CD4-positive, alpha-beta T cell treated with Interleukin-1 beta for 1 hour (primary cell): ENCODE measurements at regions not wholly inside any gene's neighbourhood (a gene's known extent, or its start where the extent isn't known, plus 50 kb on each side); places are given as distances from the start of the nearest gene placed in this dataset.
"Not testable (repeated sequence)": the region's sequence is repeated elsewhere in the genome, so short reads cannot be mapped to it uniquely, and the experiment has no call there.

Experiments used
- DNase-seq, 2 donors: peaks; one replicate each; pipeline ENCODE4 v3.0.0-alpha.2; 2020 to 2022

DNA sequence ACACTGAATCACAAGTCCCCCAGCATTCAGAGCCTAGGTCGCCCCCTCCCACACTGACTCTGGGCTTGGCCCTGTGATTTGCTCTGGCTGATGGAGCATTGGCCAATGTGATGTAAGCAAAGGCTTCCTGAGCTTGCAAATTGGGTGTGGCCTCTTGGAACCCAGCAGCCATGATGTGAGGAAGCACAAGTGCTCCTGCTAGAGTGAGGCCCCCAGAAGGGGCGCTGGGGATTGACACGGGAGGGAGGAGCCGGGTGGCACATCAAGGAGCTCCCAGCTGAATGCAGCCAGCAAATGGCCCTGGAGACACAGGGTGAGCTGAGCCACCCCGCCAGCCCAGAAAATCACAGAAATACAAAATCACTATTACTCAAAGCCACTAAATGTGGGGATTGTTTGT is 308.5 kb downstream of the C16orf95 start:
- no peak for DNase-seq

DNA sequence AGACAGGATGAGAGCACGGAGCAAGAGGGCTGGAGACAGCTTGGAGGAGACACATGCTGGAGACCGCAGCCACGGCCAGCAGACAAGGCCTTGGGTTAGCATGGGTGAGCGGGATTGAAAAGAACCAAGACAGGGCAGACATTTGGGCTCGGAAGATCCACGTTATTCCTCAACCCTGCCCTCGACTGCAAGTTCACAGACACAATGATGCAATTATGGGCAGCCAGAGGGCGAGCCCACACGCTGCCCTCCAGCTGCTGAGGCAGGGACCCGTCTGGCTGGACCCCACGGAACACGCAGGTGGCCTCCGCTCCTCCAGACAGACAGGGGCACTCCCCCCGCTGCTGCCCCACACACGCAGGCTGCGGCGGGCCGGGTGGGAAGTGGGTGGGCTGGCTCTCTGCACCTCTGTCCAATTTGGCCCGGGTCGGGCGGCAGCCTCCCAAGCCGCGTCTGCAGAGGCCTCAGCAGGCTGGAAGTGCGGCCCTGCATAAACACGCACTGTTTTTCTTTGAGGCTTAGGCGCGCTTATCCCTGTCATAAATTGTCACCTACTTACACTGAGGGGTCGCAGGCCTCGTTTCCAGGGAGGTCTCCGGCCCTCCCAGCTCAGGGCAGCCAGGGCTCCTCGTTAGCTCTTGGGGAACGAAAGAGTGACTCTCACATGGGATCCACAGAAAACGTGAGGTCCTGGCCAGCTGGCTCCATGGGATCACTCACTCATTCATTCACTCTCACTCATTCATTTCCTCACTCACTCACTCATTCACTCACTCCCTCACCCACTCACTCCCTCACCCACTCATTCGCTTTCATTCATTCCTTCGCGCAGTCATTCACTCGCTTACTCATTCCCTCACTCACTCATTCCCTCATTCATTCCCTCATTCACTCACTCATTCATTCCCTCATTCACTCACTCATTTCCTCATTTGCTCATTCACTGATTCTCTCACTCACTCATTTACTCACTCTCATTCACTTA is 303.9 kb downstream of the C16orf95 start:
- DNase-seq, result no peak

DNA sequence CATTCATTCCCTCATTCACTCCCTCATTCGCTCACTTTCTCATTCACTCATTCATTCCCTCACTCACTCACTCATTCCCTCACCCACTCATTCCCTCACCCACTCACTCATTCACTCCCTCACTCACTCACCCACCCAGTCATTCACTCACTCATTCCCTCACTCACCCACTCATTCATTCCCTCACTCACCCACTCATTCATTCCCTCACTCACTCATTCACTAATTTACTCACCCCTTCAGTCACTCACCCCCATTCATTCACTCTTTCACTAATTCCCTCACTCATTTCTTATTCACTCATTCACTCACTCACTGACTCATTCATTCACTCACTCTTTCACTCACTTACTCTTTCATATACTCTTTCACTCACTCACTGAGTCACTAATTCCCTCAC is 303.1 kb downstream of the C16orf95 start:
- no peak for DNase-seq

DNA sequence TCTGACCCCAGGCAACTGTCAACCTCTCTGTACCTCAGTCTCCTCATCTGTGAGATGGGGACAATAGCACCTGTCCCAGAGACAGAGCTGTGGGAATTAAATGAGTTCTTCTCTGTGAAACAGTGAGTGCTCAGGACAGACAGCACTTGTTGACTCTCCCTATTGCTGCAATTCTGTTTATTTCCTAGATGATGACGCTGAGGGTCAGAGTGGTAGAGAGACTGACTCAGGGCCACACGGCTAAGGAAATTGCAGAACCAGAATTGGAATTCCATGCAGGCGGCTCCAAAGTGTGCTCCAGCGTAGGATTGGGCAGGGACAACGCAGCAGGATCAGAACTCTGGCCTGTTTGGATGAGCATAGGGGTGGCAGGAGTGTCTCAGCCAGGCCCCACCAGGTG is 302.2 kb downstream of the C16orf95 start:
- no peak for DNase-seq

DNA sequence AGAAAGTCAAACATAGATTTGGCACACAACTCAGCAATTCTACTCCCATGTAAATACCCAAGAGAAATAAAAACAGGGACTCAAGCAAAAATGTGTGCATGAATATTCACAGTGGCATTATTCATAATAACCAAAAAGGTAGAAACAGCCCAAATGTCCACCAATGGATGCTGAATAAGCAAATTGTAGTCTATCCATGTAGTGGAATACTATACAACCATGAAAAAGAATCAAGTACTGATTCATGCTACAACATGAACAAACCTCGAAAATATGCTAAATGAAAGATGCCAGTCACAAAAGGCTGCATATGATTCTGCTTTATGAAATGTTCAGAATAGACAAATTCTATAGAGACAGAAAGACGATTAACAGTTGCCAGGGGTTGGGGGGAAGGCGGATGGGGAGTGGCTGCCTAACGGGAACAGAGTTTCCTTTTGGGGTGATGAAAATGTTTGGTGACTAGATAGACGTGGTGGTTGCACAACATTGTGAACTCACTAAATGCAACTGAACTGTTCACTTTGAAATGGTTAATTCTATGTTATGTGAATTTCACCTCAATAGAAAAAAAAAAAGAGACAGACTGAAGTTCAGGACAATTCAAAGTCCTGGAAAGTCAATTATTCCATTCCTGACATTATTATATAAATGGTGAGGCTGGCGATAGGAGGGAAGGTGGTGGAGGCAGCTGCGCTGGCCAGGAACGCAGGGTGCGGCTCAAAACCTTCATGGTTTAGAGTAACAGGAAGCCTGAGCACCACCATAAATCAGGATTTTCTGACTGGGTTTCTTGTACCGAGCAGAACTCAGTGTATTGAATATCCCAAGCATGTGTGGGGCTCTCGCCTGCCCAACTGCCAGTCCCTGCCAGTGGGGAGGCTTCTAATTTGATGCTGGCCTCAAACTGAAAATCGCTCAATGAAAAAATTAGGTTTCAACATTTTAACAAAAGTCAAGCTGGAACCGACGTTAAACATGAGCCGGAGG is 300.9 kb downstream of the C16orf95 start:
- DNase-seq, result no peak

DNA sequence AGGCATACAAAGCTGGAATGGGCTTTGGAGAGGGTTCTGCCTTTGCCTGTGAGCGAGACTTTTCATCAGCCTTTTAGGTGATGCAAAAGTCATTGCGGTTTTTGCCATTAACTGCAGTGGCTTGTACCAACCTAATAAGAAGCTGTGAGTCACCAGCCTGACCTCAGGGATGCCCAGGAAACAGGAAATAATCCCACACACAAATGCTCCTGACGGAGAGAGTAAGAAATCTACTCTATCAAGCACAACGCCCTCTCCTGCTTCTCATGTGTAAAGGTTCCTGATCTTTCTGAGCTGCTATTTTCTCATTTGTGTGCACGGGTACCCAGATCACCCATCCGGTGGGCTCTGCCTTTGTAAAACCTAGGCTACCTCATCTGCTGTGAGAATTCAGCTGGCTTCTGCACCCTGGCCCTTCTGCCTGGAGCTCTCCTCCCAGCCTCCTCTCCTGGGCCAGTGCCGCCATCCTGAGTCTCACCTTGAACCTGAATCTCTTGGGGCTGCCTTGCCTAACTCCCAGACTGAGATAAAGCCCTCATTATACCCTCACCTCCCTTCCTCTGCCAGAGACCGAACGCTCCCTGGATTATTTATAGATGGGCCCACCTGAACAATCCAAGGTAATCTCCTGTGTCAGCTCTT is 299.7 kb downstream of the C16orf95 start:
- DNase-seq, result no peak

DNA sequence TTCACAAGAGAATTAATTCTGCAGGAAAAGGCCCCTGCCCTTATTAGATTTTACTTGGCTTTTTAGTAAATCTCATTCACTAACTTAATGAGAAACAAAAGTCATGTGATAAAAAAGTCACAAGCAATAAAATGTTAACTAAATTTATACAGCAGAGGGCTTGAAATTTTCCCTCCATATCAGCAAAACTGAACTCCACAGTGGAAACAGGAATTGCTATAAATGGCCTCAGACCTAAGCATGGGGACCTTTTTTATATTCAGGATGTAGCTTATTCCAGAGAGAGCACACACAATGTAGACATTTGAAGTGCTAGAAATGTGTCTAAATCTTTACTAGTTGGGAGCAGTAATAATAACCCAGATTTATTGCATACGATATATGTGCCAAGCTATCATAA is 291.5 kb downstream of the C16orf95 start:
- DNase-seq, result no peak

DNA sequence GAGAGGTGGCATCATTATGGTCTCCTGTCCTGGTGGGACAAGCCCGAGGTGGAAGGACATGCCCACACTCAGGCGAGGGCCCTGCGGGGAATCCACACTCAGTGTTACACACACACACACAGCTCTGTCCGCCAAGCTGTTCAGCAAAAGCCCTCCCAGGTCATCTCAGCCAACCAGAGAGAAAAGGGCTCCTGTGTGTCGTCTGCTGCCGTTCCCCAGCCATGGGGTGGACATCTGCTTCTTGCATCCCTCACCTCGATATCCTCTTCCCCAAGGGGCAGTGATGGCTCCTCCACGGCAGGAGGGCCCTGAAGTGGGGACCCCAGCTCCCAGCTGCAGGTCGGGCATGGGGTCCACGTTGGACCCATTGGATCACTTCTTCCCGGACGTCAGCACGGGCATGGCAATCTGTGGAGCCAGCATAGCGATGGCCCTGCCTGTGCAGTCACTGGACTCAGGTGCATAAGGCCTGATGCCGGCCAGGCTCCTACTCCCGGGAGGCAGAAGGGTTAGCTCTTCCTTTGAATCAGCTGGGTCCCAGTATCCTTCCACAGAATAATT is 290.1 kb downstream of the C16orf95 start:
- no peak for DNase-seq

DNA sequence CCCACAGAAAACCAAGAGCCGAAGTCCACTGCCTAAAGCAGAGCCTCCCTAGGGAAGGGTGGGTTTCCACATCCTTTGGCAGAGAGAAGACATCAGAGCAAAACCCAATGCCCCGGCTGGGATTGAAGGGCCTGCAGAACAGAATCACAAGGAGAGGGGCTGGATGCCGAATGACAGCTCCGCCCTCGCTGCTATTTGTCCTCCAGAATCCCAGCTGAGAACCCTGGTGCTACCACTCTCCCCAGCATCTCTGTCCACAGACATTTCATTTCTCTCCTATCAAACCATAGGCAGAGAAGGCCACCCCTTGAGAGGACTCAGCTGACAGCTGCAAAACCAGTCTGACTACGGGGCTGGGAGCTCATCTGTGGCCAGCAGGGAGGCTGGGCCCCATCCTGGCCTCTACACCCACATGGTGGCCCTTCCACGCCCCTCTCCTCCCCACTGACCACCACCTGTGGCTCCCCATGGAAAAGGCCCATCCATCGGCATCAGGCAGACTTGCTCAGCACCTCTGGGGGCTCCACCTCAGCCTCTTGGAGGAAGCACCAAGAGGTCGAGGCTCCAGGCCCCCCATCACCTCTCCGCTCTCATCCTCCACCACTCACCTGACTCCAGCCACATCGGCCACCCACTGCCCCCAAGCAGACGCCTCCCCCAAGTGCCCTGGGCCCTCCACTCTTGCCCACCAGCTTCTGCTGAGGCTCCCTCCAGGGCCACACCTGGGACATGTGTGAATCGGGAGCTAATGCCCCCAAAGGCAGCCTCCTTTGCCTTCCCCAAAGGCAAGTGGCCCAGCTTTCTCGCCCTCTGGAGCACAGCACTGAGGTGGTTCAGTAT is 288.5 kb downstream of the C16orf95 start:
- DNase-seq, result no peak

DNA sequence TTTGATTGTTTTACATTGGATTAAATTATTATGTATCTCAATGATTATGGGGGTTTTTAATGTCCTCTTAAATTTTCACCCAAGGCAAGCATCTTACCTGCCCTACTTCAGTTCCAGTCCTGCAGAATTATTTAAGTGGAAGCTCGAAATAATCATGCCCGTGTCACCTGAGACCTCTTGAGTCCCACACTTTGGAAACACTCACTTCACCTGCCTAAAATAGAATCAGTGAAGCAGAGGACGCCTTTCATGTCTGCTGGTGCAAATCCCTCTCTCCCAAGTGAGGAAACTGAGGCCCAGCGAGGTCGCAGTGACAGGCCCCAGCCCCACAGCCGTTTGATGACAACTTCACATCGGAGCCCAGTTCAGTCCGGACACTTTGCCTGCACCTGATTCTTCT is 284.6 kb downstream of the C16orf95 start:
- DNase-seq, result no peak

DNA sequence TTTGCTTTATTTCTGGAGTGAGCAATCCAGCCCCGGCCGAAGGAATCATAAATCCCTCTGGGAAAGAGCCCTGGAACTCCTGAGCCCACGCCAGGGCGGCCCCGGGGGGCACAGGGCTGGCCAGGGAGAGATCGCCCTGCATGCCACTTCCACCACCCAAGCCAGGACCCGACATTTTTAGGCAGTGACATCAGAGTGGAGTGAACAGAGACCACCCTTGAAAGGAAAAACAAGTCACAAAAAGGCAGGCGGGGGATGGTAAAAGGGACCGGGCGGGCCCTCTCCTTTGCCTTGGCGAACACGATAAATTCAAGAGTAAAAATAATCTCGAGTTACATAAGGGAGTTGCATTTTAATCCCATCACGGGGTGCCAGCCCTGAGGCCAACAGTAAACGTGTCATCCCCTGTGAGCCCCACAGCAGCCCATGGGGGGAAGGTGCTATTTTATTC is 284.1 kb downstream of the C16orf95 start:
- no peak for DNase-seq

DNA sequence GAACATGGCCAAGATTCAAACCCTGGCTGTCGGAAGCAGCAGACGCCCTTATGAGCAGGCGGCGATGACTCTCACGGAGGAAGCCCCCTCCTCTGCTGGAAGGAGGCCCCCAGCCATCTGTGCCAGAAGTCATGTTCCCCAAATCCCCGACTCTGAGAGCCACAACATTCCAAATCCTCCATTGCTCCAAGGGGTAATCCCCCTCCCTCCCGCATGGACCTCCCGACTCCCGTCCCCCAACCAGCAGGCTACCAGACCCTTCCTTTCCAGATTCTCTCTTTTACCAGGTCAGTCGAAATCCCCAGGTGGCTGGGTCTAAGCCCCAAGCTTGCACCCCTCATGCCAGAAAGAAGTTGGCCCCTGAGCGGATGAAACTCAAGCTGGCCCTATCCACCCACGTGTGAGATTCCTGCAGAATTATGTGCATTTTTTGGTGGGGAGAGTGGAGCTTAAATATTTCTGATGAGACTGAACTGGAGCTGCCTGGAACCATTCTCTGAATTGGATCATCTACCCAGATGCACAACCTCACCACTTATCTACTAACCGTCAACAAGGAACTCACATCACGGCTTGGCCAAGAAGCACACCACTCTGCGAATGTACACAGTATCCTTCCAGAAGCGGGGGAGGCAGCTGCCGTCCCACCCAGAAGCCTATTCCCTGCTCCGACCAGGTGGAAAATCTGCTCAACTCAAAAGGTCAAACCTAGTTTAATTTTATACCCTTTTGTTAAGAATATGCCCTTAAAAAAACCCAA is 283.5 kb downstream of the C16orf95 start:
- DNase-seq, result no peak

DNA sequence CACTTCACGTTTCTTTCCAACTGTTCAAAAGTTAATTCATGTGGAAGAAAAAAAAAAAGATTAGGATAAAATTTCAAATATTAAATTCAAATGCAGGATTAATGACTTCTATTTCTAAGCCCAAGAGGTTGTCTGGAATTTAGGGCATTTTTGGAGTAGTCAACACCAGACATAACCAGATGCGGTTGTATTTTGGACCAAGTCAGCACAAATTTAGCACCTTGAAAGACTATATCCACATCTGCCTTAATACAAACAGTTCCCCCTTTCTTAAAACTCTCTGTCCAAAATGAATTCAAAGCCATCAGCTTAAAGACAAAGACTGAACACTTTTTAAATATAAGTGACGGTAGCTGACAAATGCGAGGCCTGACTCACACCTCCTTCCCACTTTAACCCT is 282.9 kb downstream of the C16orf95 start:
- no peak for DNase-seq

DNA sequence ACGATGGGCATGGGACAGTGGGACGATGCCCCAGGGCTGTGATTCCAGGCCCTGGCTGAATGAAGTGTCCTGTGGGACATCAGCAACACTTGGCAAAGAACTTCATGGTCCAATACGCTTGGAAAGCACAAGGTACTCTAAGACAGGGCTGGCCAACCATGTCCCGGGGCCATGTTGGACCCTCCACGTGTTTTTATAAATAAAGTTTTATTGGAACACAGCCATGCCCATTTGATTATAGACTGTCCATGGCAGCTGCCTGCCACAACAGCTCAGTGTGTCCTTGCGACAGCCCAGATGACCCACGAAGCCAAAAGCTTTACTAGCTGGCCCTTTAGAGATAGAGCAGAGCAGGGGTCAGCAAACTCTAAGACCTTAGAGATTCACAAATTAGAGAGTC is 282.1 kb downstream of the C16orf95 start:
- no peak for DNase-seq

DNA sequence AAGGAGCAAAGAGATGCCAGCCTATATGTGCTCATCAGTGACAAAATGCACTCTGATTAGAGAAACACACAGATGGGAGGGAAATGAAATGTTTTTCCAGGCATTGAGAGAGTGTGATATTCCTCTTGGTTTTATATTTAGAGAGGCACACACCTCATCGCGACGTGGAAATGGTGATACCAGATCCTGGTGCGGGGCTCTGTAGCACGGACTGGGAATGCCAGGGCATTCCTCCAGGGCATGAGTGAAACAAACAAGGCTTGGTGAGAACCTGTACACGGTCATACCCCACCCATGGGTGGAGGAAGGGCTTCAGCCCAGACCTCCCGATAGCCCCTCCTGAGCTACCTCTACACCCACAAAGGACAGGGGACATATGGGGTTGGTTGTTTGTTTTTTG is 280.2 kb downstream of the C16orf95 start:
- no peak for DNase-seq

DNA sequence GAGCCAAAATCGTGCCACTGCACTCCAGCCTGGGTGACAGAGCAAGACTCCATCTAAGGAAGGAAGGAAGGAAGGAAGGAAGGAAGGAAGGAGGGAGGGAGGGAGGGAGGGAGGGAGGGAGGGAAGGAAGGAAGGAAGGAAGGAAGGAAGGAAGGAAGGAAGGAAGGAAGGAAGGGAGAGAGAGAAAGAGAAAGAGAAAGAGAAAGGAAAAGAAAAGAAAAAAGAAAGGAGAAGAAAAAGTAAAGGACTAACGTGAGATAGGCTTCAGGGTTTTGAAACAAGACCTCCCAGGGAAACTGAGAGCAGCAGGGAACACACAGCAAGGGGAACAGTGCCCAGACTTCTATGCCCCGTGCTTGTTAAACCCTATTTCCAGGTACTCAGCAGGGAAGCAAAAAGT is 278.7 kb downstream of the C16orf95 start:
- not testable (repeated sequence) for DNase-seq

DNA sequence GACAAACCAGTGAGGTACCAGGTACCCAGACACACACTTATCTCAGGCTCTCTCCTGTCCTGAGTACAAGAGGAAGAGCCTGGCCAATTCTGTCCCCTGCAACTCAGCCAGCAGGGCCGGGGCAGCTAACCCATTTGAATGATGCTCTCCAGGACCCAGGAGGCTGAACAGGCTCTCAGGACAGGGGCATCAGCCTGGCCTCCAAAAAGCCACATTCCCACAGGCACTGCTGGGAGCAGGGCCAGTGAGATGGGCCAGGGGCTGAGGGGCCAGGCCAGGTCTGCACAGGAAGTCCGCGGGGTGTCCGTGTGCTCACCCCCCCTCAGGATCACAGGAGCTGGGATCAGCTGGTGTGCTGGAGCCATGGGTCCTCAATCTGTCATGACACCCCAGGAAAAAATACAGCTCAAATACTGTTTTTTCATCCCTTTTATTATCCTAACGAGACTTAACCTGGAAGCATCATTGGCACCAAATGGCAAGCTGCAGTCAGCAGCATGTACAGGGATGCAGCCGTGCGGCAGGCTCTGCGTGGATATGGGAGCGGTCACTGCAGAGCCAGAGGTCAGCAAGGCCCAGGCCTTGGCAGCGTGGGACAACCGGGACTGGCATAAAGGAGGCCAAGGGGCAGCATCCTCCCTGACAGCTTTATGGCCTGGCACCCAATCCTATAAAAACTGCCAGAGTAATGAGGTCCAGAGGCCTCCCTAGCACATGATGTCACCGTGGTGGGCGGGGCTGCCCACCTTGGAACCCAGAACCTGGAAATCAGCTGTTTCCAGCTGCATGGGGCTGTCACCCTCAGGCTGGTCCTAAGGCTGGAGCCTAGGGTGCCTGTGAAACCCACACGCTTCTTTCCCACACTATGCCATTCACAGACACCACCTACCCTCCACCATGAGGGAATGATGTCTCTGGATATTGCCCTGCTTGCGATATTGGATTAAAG is 276.7 kb downstream of the C16orf95 start:
- no peak for DNase-seq

DNA sequence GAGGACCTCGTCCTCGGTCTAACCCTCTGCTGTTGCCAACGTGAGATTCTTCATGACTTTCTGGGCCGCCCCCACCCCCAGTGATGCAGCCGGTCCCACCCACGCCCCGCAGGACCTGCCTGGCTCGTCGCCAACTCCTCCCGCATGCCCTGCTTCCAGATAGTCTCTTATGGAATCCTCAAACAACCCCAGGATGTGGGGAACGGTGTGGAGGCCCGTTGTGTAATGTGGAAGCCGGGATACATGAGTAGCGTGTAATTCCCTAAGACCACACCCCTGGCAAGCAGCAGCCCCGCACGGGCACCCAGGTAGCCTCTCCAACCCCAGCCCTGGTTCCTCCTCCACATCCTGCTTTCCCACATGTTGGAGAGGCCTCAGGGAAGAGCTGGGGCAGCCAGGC is 275.9 kb downstream of the C16orf95 start:
- DNase-seq, result no peak

DNA sequence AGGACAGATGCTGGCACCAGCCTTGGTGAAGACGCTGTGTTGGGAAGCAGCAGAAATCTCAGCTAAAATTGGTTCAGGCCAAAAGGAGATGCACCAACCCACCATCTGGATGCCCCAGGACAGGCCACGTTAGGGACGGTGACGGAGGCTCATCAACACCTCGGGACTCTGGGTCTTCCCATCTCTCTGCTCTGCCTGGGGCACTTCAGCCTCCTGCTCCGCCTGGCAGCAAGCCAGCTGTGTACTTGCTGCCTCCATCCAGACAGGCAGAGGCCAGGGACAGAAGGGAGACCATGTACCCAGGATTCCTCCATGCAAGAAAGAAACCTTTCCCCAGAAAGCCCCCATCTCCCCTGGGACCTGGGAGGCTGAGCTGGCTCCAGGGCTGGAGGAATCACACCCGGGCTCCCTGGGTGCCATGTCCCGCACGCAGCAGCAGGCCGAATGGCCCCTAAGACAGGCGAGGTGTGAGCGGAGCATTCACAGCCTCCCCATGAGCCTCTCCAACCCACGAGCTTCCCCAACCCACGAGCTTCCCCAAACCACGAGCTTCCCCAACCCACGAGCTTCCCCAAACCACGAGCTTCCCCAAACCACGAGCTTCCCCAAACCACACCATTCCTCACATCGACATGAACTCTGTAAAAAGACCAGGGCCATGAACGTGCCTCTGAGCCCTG is 274.5 kb downstream of the C16orf95 start:
- no peak for DNase-seq
